Stomach smooth muscle (tissue), 2 donors: ENCODE measurements at regions not wholly inside any gene's neighbourhood (a gene's known extent, or its start where the extent isn't known, plus 50 kb on each side); places are given as distances from the start of the nearest gene placed in this dataset.
A peak's percentile ranks its signal among the peaks of the same experiment; 100 is the strongest.
"Not testable (repeated sequence)": the region's sequence is repeated elsewhere in the genome, so short reads cannot be mapped to it uniquely, and the experiment has no call there.

ENCODE experiments used
- H3K27ac ChIP-seq: one replicate; pipeline ENCODE4 v1.7.0; 2013; ENCODE audit warnings: mild to moderate bottlenecking, low read length, inconsistent platforms
- H3K27me3 ChIP-seq, 2 donors: one replicate each; pipeline ENCODE4 v1.7.0; 2013; ENCODE audit warnings: low read length in 2 of 2; ENCODE audit not compliant: insufficient read depth in 2 of 2, control insufficient read depth in 1 of 2
- H3K36me3 ChIP-seq, 2 donors: one replicate each; pipeline ENCODE4 v1.7.0; 2013; ENCODE audit warnings: low read length in 2 of 2; ENCODE audit not compliant: control insufficient read depth in 2 of 2, insufficient read depth in 2 of 2
- H3K4me1 ChIP-seq: one replicate; pipeline ENCODE4 v1.7.0; 2013; ENCODE audit warnings: low read length; ENCODE audit not compliant: control insufficient read depth, insufficient read depth
- H3K4me3 ChIP-seq, 2 donors: one replicate each; pipeline ENCODE4 v1.7.0; 2013; ENCODE audit warnings: low read length in 2 of 2
- H3K9ac ChIP-seq, 2 donors: one replicate each; pipeline ENCODE4 v1.7.0; 2013; ENCODE audit warnings: low read length in 2 of 2, mild to moderate bottlenecking in 1 of 2
- H3K9me3 ChIP-seq, 2 donors: one replicate each; pipeline ENCODE4 v1.7.0; 2013; ENCODE audit warnings: low read length in 2 of 2; ENCODE audit not compliant: control insufficient read depth in 2 of 2
- donor health status: healthy.
- donor health status: Pancreatic carcinoma.

DNA sequence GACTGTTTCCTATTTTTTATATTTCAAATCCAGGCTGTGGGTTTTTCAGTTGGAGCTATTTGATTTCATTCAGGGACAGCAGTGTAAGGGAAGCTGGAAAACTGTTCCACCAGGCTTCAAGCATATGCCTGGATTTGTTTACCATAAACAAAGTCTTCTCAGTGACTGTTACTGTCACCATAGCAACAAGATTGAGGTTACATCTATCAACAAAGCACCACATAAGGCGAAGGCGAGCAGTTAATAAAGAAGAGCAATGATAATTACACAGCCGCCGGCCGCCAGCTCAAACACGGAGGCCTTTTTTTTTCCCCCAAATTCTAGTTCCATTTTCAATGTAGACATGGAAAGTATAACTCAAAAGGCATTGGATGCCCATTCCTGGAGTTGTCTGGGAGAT is 553.7 kb upstream of the SYT4 start:
- Histone ChIP-seq H3K9me3 (no peaks in the 10 kb centered on the region), H3K27ac (peak overlapping the region; percentile 46), H3K4me3 (no peak overlapping the region), H3K36me3 (no peaks in the 10 kb centered on the region), H3K9ac (no peak overlapping the region), H3K27me3 (no peaks in the 10 kb centered on the region), H3K4me1 (no peaks in the 10 kb centered on the region)

DNA sequence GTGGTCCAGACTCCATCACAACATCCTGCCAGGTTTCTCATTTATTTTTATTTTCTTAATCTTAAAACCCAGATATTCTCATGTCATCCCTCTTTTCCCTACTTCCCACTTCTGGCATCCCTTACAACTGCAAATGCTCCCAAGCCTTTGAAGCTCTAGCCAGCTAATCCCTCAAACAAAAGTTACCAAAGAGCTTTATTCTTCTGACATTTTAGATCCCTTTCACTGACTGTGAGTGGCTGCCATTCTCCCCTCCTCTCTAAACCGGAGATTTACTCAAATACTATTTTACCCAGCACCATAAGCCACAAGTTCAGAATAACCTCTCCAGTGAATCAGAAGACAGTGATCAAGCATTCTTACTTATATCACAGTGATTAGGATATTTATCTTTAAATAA is 569.0 kb upstream of the SYT4 start:
- H3K27ac ChIP-seq: no peak overlapping the region
- H3K27me3 ChIP-seq: no peaks in the 10 kb centered on the region
- H3K4me1 ChIP-seq: no peaks in the 10 kb centered on the region
- no peaks in the 10 kb centered on the region for H3K36me3 ChIP-seq
- H3K9me3 ChIP-seq: no peaks in the 10 kb centered on the region
- no peak overlapping the region for H3K9ac ChIP-seq
- H3K4me3 ChIP-seq: no peak overlapping the region

GRCh38 chr18:43847164-43848091 is 570.1 kb upstream of the SYT4 start:
- H3K27ac ChIP-seq: no peak overlapping the region
- no peaks in the 10 kb centered on the region for H3K36me3 ChIP-seq

DNA sequence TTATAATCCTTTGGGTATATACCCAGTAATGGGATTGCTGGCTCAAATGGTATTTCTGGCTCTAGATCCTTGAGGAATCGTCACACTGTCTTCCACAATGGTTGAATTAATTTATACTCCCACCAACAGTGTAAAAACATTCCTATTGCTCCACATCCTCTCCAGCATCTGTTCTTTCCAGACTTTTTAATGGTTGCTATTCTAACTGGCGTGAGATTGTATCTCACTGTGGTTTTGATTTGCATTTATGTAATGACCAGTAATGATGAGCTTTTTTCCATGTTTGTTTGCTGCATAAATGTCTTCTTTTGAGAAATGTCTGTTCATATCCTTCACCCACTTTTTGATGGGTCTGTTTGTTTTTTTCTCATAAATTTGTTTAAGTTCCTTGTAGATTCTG is 572.5 kb upstream of the SYT4 start:
- not testable (repeated sequence) for H3K27ac ChIP-seq, H3K36me3 ChIP-seq, H3K9me3 ChIP-seq, H3K9ac ChIP-seq, H3K27me3 ChIP-seq, H3K4me3 ChIP-seq, H3K4me1 ChIP-seq

More at GRCh38 chr18:43847164-43848091, 570.1 kb upstream of the SYT4 start:
- no peaks in the 10 kb centered on the region for H3K4me1 ChIP-seq
- no peak overlapping the region for H3K9ac ChIP-seq
- H3K27me3 ChIP-seq: no peaks in the 10 kb centered on the region
- H3K9me3 ChIP-seq: no peaks in the 10 kb centered on the region
- H3K4me3 ChIP-seq: no peak overlapping the region

DNA sequence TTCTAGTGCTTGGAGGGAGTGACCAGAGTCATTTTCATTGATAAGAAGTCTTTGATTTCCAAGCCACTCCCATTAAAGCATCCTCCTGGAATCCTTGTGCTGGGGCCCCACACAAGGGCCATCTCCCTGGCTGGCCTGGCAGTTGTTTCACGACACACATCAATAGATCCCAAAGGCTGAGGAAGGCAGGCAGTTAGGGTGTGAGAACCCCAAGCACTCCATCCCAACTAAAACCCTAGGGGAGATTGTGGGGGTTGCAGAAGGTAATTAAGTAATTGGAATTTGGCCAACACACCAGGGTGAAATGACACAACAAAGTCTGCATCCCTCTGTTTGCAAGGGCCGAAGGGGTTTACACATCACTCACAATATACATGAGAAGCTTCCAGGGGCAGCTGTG is 578.1 kb upstream of the SYT4 start:
- no peaks in the 10 kb centered on the region for H3K4me1 ChIP-seq
- H3K4me3 ChIP-seq: no peak overlapping the region
- no peak overlapping the region for H3K27ac ChIP-seq
- no peak overlapping the region for H3K9ac ChIP-seq
- H3K9me3 ChIP-seq: no peaks in the 10 kb centered on the region
- H3K27me3 ChIP-seq: no peaks in the 10 kb centered on the region
- H3K36me3 ChIP-seq: no peaks in the 10 kb centered on the region

GRCh38 chr18:43863180-43863579 is 585.9 kb upstream of the SYT4 start:
- Histone ChIP-seq H3K27me3 (no peaks in the 10 kb centered on the region), H3K4me1 (no peaks in the 10 kb centered on the region), H3K36me3 (no peaks in the 10 kb centered on the region), H3K9ac (no peak overlapping the region), H3K9me3 (no peaks in the 10 kb centered on the region), H3K27ac (no peak overlapping the region), H3K4me3 (no peak overlapping the region)

GRCh38 chr18:43866696-43867095 is 589.4 kb upstream of the SYT4 start:
- H3K9ac ChIP-seq: no peak overlapping the region

GRCh38 chr18:43868497-43868995 is 591.3 kb upstream of the SYT4 start:
- Histone ChIP-seq H3K27me3 (no peaks in the 10 kb centered on the region), H3K9ac (no peak overlapping the region)

More at GRCh38 chr18:43866696-43867095, 589.4 kb upstream of the SYT4 start:
- no peak overlapping the region for H3K4me3 ChIP-seq
- no peaks in the 10 kb centered on the region for H3K27me3 ChIP-seq
- no peaks in the 10 kb centered on the region for H3K9me3 ChIP-seq
- no peaks in the 10 kb centered on the region for H3K36me3 ChIP-seq
- H3K4me1 ChIP-seq: no peaks in the 10 kb centered on the region
- H3K27ac ChIP-seq: no peak overlapping the region

GRCh38 chr18:43869451-43870008 is 592.2 kb upstream of the SYT4 start:
- Histone ChIP-seq H3K36me3 (no peaks in the 10 kb centered on the region), H3K9ac (no peak overlapping the region), H3K4me1 (no peaks in the 10 kb centered on the region), H3K27ac (no peak overlapping the region), H3K9me3 (no peaks in the 10 kb centered on the region), H3K4me3 (no peak overlapping the region), H3K27me3 (no peaks in the 10 kb centered on the region)

More at GRCh38 chr18:43868497-43868995, 591.3 kb upstream of the SYT4 start:
- Histone ChIP-seq H3K4me1 (no peaks in the 10 kb centered on the region), H3K4me3 (no peak overlapping the region), H3K27ac (no peak overlapping the region), H3K9me3 (no peaks in the 10 kb centered on the region), H3K36me3 (no peaks in the 10 kb centered on the region)

GRCh38 chr18:43870626-43871025 is 593.3 kb upstream of the SYT4 start:
- no peaks in the 10 kb centered on the region for H3K9me3 ChIP-seq

GRCh38 chr18:43875511-43875910 is 598.2 kb upstream of the SYT4 start:
- no peaks in the 10 kb centered on the region for H3K9me3 ChIP-seq

More at GRCh38 chr18:43870626-43871025, 593.3 kb upstream of the SYT4 start:
- Histone ChIP-seq H3K27ac (no peak overlapping the region), H3K4me3 (no peak overlapping the region), H3K4me1 (no peaks in the 10 kb centered on the region), H3K36me3 (no peaks in the 10 kb centered on the region), H3K27me3 (no peaks in the 10 kb centered on the region), H3K9ac (no peak overlapping the region)

More at GRCh38 chr18:43875511-43875910, 598.2 kb upstream of the SYT4 start:
- H3K27ac ChIP-seq: no peak overlapping the region
- H3K4me1 ChIP-seq: no peaks in the 10 kb centered on the region
- H3K9ac ChIP-seq: no peak overlapping the region
- H3K36me3 ChIP-seq: no peaks in the 10 kb centered on the region
- no peaks in the 10 kb centered on the region for H3K27me3 ChIP-seq
- H3K4me3 ChIP-seq: no peak overlapping the region
